DMS53 treated with DMSO at 0.1 percent for 48 hours (cell line): ENCODE measurements at regions not wholly inside any gene's neighbourhood (a gene's known extent, or its start where the extent isn't known, plus 50 kb on each side); places are given as distances from the start of the nearest gene placed in this dataset.

ENCODE experiments used
- DNase-seq: peaks from one replicate; lab custom pipeline; 2025; ENCODE audit not compliant: unreplicated experiment; lab: John Stamatoyannopoulos, UW

DNA sequence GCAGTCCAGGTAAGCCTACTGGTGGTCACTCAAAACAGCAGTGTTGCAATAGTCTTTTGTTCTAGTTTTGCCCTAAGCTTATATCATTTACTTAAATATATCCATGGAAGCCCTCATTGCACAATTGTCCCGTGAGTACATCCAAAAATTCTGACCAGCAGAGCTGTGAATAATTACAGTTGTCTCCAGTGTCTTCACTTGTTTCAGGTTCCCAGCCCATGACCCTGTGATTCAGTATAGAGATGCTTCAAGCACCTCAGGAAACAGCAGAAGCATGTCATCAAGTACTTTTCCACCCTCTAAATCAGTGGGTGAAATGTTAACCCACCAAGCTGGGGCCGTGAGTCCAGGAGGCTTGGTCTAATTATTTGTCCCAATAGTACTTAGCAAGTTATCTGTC, 214.9 kb upstream of the RPS6KA3 start:
- DNase-seq, result peak; percentile 28

DNA sequence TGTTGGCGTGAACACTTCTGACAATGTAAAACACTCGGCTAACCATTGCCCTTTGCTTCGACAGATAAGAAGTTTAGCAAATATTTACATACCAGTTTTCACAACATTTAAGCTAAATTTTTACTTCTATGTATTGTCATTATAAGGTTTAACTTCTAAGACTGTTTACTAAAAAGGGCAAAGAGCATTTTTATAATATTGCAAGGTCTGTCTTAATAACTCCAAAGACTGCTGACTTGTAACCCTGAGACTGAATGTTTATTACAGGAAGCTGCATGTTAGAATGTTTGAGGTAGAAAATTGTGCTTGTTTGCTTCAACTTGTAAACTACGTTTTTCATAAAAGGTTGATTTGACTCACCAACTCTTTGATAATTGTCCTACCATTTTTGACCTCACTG, 213.2 kb upstream of the RPS6KA3 start:
- no peak for DNase-seq

DNA sequence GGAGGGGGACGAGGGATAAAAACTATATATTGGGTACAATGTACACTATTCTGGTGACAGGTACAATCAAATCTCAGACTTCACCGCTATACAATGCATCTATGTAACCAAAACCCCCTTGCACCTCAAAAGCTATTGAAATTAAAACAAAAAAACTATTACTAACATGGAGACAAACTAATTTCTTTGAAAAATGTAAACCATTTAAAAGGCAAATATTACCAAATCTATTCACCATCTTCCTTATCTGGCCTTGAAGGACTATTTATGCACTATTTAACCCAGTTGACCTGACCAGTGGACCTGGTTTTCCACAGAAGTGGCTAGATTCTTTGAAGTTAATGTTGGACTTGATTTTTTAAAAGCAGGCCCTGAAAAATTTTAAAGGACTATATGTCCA, 212.3 kb upstream of the RPS6KA3 start:
- no peak for DNase-seq

DNA sequence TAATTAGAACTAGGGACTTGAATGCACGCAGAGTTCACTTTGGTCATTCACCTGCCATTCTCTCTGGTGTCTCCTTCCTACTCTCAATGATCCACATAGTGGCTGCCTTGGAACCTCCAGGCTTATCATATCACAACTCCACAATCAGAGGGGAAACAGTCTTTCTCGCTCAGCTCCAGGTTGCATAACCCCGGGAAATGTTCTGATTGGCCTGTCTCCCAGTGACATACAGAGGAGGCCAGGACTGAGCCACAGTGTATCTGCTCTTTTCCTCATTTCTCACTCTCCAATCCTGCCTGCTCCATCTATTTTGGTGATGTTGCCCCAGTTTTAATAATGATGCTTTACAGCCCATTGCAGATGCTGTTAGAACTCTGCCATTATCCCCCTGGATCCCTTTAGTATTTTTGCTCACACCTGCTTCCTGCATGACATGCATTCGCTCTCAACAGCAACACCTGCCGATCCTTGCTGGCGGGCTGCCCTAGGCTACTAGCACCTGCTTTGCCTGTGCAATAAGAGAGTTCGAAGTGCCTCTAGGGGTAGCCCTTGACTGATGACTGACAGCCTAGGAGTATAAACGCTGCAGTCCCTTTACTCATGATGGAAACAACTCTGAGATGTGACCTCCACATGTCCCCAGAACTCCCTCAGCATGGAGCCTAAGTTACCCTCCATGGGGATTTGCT, 211.3 kb upstream of the RPS6KA3 start:
- DNase-seq, result peak; percentile 93

DNA sequence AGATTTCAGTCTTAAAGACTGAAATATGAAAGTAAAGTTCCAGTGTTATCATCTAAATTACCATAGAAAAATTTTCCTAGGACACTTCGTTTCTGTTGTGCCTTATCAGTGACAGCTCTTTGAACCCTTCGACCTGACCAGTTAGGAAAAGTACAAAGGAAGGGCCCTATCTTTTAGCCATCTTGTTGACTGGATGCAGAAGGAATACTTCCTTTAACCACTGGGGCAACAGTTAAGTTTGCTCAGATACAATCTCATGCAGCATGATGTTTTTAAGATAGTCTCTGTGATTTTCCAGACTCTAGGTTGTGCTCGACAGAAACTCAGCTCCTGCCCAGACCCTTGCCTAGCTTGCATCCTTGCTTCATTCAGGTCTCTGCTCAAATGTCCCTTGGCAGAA, 210.5 kb upstream of the RPS6KA3 start:
- DNase-seq, result peak; percentile 26

DNA sequence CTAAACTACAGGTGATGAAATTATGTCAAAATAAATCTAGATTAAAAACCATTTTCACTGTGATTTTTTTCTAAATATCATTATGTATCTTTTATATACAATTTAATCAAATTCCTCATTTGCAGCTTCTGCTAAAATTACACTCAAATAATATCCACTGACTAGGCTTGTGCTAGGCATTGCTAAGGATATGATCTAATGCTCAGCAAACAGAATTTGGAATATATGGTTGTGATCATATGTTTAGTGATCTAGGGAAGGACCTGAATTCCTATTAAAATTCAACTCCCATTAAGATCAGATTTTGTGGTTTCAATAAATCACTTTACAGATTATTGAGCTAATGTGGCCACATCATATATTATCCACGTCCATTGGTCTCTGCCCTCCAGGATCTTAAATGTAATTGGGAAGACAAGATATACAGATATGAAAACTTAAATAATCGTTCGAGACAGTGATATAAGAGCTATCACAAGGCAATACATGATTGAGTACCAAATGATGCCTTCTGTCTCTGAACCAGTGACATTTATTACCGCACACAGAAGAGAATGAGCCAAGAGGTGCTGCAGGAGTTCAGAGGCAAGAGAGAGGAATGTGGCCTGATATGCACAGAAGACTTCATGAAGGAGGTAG, 206.0 kb upstream of the RPS6KA3 start:
- no peak for DNase-seq

DNA sequence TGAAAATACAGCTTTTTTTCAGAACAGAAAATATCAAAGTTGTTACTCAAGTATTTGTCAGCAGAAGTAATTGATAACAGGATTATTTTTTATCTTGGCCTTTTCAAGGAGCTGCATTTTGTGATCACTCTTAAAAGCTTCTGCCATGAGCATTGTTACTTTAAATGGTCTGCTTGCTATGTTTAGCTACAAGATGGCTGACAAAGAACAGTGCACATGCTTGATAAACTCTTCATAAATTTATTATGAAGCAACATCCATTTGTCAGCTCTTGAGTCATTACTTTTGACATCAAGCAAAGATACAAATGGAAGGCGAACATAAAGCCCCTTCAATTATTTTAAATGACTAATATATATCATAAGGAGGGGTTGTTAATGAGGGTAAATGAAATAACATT, 205.4 kb upstream of the RPS6KA3 start:
- no peak for DNase-seq

DNA sequence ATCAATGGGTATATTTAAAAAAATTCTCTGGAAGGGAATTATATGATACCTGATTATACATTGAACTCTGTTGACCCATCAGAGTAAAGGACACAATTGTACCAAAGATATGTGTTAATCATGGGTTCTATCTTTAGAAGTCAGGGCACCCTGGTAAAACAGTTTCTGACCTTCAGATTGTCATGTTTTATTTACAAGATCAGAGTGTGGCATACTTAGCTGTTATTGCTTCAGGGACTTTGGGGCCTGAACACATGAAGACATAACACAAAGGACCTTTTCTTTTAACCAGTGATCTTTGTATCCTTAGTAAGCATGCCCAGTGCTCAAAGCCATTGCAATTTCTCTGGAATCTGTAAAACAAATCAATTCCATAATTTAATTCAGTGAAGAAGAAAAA, 204.8 kb upstream of the RPS6KA3 start:
- DNase-seq, result no peak

DNA sequence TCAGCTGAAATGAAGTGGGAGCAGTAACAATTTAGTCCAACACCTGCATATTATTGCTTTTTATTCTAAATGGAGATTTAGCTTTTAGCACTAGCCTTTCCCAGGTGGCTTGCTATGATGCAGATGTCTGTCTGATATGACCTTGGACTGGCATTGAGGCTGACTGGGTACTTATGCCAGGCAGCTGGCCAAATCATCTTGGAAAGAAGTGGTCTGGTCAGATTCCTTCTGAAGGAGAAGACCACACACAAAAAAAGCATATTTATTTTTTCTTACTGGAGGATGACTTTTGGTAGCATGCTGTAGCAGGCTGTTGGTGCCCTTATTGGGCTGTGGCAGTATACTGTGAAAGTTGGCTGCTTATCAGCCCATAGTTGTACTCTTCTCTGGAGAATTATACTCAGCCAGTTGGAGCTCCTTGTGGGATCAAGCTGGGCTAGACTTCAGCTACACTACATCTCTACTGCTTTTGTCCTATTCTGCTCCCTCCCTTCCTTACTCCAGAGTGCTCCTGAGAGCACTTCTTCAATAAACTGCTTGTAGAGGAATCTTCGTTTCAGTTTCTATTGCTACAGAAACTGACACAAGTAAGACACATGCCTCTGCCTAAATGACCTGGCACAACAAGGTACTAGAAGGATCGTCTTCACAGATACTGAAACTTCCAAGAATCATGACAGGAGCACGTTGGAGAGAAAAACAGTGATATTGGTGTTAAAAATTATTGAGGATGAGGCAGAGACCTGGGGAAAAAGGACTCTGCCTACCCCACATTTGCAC, 196.8 kb upstream of the RPS6KA3 start:
- peak; percentile 21 for DNase-seq

DNA sequence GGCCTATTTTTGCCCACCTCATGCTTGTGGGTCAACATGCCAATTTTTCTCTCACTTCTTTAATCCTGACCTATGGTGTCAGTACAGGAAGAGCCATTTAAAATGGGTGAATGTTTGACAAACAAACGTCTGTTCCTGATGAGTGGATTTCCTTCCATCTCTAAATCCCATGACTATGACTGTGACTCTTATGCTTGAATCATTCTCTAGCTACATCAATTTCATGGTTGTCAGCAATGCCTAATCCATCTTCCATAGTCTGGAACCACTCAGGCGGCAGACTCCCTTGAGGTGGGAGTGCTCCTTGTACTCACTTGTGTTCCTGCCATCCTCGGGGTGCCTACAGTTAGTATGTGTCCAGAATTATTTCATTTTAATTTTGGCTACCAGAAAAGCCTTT, 194.9 kb upstream of the RPS6KA3 start:
- DNase-seq, result peak; percentile 85

DNA sequence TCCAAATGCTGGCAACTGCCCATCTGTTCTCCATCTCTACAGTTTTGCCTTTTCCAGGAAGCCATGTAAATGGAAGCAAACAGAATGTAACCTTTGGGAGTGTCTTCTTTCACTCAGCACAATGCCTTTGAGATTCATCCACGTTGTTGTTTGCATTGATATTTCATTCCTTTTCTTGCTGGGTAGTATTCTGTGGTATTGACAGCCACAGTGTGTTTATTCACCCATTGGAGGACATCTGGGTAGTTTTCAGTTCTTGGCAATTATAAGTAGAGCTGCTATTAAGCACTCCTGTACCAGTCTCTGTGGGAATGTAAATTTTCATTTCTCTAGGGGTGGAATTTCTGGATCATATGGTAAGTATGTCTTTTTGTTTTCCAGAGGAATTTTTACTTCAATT, 194.3 kb upstream of the RPS6KA3 start:
- peak; percentile 10 for DNase-seq

DNA sequence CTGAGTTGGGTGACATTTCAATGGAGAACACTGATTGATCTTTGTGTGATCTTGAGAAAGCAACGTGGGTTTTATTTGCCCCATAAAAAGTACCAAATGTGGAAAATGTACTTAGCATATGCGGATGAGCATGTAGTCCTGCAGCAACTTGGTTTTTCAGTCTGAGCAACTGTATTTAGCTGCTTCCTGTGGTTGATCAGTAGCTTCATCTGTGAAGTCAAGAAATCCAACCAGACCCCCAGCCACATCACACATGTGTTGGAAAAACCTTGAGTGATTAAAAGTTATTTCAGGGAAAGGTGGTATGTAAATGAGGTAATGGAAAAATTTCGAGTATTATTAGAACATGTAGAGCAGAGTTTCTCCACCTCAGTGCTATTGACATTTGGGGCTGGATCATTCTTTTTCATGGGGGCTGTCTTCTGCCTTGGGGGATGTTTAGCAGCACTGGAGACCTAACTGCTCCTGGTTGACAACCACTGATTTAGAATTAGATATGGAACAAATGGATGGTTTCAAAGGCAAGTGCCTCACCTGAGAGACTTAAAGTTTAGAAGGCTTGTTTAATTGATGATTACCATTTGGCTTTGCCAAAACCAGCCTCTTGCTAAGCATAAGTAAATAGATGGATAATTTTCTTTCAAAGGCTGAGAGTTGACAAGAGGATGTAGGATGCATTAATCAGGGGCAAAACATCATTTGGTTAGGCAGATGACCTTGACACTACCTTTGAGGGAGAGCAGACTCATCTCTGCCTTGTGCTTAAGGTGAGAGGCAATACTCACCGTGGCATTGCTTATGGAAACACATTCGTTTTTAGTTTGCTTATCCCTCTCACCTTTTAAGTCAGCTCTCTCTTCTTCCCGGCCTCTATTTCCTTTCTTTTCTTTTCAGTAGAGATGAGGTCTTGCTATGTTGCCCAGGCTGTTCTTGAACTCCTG, 193.0 kb upstream of the RPS6KA3 start:
- no peak for DNase-seq

DNA sequence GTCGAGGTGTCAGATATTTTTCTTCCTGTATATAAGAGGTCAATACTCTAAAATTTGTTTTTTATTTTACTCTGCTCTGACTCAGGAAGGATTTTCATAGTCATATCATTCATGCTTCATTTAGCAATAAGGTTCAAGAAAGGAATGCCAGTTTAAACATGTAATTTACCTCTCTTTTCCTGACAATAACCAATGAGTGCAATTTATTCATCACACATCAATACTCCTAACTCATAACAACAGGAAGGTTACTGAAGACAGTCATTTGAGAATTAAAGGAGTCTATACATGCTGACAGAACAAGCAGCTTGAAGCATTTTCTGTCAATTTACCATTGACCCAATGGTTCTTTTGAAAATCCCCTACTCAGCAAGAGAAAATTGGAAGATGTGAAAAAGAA, 190.3 kb upstream of the RPS6KA3 start:
- no peak for DNase-seq

DNA sequence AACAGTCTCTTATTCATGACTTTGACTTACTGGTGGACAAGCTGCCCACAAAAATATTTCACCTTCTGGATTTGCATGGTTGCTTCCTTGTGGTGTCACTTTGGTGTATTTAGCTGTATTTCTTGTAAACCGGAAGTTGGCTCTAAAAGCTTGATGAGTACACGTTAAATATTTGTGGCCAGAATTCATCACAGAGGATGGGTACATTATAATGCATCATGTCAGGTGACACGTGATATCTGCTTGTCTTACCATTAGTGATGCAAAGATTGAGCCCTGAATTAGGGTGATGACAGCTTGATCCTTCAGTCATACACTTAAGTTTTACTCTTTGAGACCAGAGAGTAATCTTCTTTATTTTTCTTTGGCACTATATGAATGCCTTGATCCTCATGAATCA, 188.3 kb upstream of the RPS6KA3 start:
- DNase-seq, result no peak

DNA sequence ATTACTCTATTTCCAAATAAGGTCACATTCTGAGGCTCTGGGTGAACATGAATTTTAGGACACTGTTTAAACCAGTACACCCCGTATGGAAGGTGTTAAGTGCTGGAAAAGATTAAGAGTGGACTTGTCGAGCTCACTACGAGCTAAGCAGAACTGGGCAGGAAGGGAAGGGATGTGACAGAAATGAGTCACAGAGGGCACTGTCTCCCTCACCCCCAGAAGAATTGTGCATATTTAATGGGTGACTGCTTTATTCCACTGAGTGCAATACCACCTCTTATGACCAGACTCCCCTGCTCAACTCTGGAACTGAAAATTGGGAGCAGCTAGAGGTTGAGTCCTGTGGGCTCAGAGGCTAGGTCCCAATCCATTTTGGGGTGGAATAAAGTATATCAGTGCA, 187.4 kb upstream of the RPS6KA3 start:
- no peak for DNase-seq

DNA sequence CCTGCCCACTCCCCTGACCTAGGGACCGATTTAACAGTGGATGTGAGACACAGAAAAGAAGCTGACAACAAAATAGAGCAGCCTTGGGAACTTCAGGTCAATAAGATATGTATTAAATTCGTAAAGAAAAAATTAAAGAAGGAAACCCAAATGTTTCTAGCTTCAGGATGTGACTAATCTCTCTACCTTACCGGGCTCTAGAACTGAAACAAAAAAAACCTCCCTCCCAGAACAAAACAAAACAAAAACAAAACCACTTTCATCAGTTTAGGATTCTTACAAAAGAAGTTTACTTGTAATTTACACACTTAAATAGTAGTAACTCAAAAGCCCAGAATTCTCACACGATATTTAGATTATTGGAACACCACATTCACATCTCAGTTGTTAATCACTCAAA, 185.8 kb upstream of the RPS6KA3 start:
- DNase-seq, result no peak

DNA sequence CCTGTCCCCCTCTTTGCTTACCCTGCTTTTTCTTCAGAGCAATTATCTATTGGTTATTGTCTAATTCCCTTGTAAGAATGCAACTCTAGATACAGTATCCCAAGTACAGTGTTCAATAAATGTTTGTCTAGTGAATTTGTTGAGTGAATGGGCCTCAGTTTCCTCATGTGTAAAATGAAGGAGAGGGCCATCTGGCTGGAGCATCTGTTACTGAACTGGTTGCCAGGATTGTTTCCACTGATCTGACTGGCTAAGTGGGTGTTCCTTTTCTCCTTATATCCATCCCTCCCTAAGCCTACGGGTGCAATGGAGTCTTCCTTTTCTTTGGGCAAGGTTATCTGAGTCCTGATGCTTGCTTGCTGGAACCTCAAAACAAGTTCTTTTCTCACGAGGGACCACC, 185.2 kb upstream of the RPS6KA3 start:
- DNase-seq, result no peak

DNA sequence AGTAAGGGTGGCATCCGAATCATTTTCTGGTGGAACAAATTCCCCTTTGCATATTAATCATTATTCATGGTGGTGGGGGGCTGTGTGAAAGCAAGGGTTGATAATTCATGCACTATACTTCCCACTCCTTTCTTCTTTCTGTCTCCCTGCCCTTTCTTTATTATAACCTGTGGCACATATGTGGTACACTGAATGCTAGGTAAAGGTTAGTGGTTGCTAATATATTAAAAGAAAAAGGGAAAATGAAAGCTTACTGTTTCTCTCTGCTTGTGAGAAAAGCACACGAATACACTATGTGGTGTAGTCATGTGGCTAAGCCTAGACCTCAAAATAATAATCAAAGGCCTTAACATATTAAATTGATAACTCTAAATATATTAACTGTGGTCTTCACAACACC, 178.4 kb upstream of the RPS6KA3 start:
- no peak for DNase-seq

DNA sequence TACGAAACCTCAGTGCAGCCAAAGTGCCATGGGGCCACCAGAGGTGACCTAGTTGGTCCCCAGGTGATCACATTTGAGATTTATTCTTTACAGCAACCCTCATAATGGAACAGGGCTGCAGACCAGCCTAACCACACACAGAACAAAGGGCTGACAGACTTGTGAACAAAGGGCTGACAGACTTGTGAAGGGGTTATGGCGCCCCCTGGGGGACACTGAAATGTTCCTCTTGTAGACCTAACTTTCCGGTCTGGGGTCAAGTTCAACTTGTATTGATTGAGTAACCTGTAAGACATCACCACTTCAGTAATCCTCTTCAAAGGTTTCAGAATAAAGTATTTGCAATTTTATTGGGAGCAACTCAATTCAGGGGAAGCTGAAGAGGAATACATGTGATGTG, 175.9 kb upstream of the RPS6KA3 start:
- DNase-seq, result peak; percentile 74

DNA sequence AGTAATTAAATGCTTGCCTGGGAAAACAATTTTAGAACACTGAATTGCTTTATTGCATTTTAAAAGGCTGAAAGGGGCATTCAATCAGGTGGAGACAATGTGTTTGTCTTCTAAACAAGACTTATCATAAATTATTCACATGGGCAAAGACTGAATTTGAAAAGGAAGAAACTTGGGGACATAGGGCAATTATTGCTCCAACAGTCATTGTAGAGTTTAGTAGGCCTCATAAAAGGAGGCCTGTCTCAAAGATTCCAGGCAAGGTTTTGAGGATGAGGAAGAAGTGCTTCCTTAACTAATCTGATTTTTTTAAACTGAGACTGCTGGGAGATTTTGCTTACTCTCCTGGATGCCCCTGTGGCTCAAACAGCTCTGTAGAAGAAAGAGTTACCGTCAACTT, 174.4 kb upstream of the RPS6KA3 start:
- no peak for DNase-seq

DNA sequence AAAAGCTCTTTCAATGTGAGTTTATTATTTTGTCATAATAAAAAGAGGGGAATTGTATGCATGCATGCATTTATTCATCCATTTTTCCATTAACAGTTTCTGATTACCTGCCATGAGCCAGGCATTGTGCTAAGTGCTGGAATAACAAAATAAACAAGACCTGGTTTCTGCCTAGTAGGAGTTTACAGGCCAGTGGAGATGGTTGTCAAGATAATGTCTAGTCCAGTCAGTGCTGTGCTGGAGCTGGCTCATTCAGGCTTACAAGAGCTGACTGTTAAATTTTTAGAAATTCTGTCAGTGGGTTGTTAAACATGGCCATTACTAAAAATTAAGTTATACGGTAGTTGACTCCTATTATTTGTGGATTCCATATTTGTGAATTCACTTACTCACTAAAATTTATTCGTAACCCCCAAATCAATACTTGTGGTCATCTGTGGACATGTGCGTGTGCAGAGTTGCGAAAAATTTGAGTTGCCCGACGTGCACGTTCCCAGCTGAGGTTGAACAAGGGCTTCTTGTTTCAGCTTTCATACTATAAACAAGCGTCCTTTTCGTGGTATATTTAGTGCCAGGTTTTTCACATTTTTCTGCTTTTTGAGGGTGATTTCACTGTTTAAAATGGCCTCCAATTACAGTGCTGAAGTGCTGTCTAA, 172.3 kb upstream of the RPS6KA3 start:
- no peak for DNase-seq
